Breast epithelium (tissue), 3 donors: ENCODE measurements at regions not wholly inside any gene's neighbourhood (a gene's known extent, or its start where the extent isn't known, plus 50 kb on each side); places are given as distances from the start of the nearest gene placed in this dataset.

Source experiments
- CTCF ChIP-seq, 3 donors: fragments of 450-650 bp; IDR thresholded peaks; one replicate each; pipeline ENCODE4 v1.5.1; 2016 to 2017; ENCODE audit warnings: antibody characterized with exemption in 3 of 3, mild to moderate bottlenecking in 3 of 3, moderate library complexity in 3 of 3
- POLR2A ChIP-seq: fragments of 450-650 bp; IDR thresholded peaks from one replicate; pipeline ENCODE4 v1.6.1; 2016; ENCODE audit warnings: antibody characterized with exemption, mild to moderate bottlenecking, moderate library complexity
- POLR2AphosphoS5 ChIP-seq, 3 donors: sonication (generic); formaldehyde crosslinking; IDR thresholded peaks; one replicate each; pipeline ENCODE4 v1.6.1; 2017; ENCODE audit warnings: antibody characterized with exemption in 3 of 3

- TF ChIP-seq CTCF (IDR thresholded peaks at IDR 0.05), result no peak
- no peak for TF ChIP-seq POLR2A
- TF ChIP-seq POLR2AphosphoS5 (IDR thresholded peaks at IDR 0.05), result no peak
Observed at GRCh38 chr9:134971696-134972095, 54.0 kb upstream of the FCN1 start.
